KOPT-K1 (cell line): ENCODE measurements at regions not wholly inside any gene's neighbourhood (a gene's known extent, or its start where the extent isn't known, plus 50 kb on each side); places are given as distances from the start of the nearest gene placed in this dataset.

Source experiments
- H3K27ac ChIP-seq: fragments of 200-600 bp; sonication (generic); 2 replicates; pipeline ENCODE4 v1.5.1; 2016; ENCODE audit warnings: antibody characterized with exemption, mild to moderate bottlenecking, low read depth, low read length; ENCODE audit not compliant: poor library complexity, severe bottlenecking
- H3K36me3 ChIP-seq: fragments of 200-600 bp; sonication (generic); 2 replicates; pipeline ENCODE4 v1.5.1; 2017; ENCODE audit warnings: antibody characterized with exemption, mild to moderate bottlenecking, low read length, moderate library complexity; ENCODE audit not compliant: insufficient read depth
- H3K9me3 ChIP-seq: fragments of 200-600 bp; sonication (generic); 2 replicates; pipeline ENCODE4 v1.5.1; 2017; ENCODE audit warnings: antibody characterized with exemption, low read length, mild to moderate bottlenecking; ENCODE audit not compliant: insufficient read depth, poor library complexity, severe bottlenecking

GRCh38 chr3:13222891-13223573, 149.8 kb upstream of the IQSEC1 start:
- Histone ChIP-seq H3K36me3 (no peaks in the 10 kb centered on the region), H3K27ac (no peak overlapping the region), H3K9me3 (no peaks in the 10 kb centered on the region)

GRCh38 chr3:13222131-13222530, 148.9 kb upstream of the IQSEC1 start:
- Histone ChIP-seq H3K9me3 (no peaks in the 10 kb centered on the region), H3K27ac (no peak overlapping the region), H3K36me3 (no peaks in the 10 kb centered on the region)

GRCh38 chr3:13221491-13222061, 148.3 kb upstream of the IQSEC1 start:
- Histone ChIP-seq H3K9me3 (no peaks in the 10 kb centered on the region), H3K36me3 (no peaks in the 10 kb centered on the region), H3K27ac (no peak overlapping the region)

- Histone ChIP-seq H3K27ac (no peak overlapping the region), H3K36me3 (no peaks in the 10 kb centered on the region), H3K9me3 (no peaks in the 10 kb centered on the region)
Observed at GRCh38 chr3:13220991-13221390, 147.8 kb upstream of the IQSEC1 start.

GRCh38 chr3:13219902-13220296, 146.7 kb upstream of the IQSEC1 start:
- H3K27ac ChIP-seq = no peak overlapping the region
- no peaks in the 10 kb centered on the region for H3K36me3 ChIP-seq
- H3K9me3 ChIP-seq = no peaks in the 10 kb centered on the region

- H3K27ac ChIP-seq = no peak overlapping the region
- no peaks in the 10 kb centered on the region for H3K9me3 ChIP-seq
- no peaks in the 10 kb centered on the region for H3K36me3 ChIP-seq
Observed at GRCh38 chr3:13219077-13219901, 146.1 kb upstream of the IQSEC1 start.

- no peaks in the 10 kb centered on the region for H3K9me3 ChIP-seq
- H3K36me3 ChIP-seq = no peaks in the 10 kb centered on the region
- H3K27ac ChIP-seq = no peak overlapping the region
Observed at GRCh38 chr3:13218541-13218908, 145.3 kb upstream of the IQSEC1 start.

GRCh38 chr3:13217736-13218540, 144.7 kb upstream of the IQSEC1 start:
- no peaks in the 10 kb centered on the region for H3K36me3 ChIP-seq
- no peaks in the 10 kb centered on the region for H3K9me3 ChIP-seq
- no peak overlapping the region for H3K27ac ChIP-seq

- no peaks in the 10 kb centered on the region for H3K36me3 ChIP-seq
- H3K9me3 ChIP-seq = no peaks in the 10 kb centered on the region
- H3K27ac ChIP-seq = no peak overlapping the region
Observed at GRCh38 chr3:13217253-13217652, 144.0 kb upstream of the IQSEC1 start.

- no peak overlapping the region for H3K27ac ChIP-seq
- no peaks in the 10 kb centered on the region for H3K9me3 ChIP-seq
- H3K36me3 ChIP-seq = no peaks in the 10 kb centered on the region
Observed at GRCh38 chr3:13215940-13216546, 142.8 kb upstream of the IQSEC1 start.

- H3K27ac ChIP-seq = no peak overlapping the region
- no peaks in the 10 kb centered on the region for H3K9me3 ChIP-seq
- no peaks in the 10 kb centered on the region for H3K36me3 ChIP-seq
Observed at GRCh38 chr3:13214847-13215472, 141.7 kb upstream of the IQSEC1 start.

- H3K36me3 ChIP-seq = no peaks in the 10 kb centered on the region
- H3K27ac ChIP-seq = no peak overlapping the region
- H3K9me3 ChIP-seq = no peaks in the 10 kb centered on the region
Observed at GRCh38 chr3:13213911-13214846, 140.9 kb upstream of the IQSEC1 start.

GRCh38 chr3:13213490-13213889, 140.3 kb upstream of the IQSEC1 start:
- Histone ChIP-seq H3K27ac (no peak overlapping the region), H3K9me3 (no peaks in the 10 kb centered on the region), H3K36me3 (no peaks in the 10 kb centered on the region)
